Esophagus muscularis mucosa (tissue), 3 donors: ENCODE measurements at regions not wholly inside any gene's neighbourhood (a gene's known extent, or its start where the extent isn't known, plus 50 kb on each side); places are given as distances from the start of the nearest gene placed in this dataset.

ENCODE experiments used
- CTCF ChIP-seq, 3 experiments: fragments of 200-600 bp in 2 of 3; fragments of 450-650 bp in 1 of 3; sonication (generic) in 2 of 3; IDR thresholded peaks; one replicate each; pipeline ENCODE4 v1.5.1; 2017 to 2019; ENCODE audit warnings: antibody characterized with exemption in 3 of 3, mild to moderate bottlenecking in 2 of 3, moderate library complexity in 1 of 3
- POLR2AphosphoS5 ChIP-seq, 2 donors: sonication (generic); formaldehyde crosslinking; IDR thresholded peaks; one replicate each; pipeline ENCODE4 v1.6.1; 2017; ENCODE audit warnings: antibody characterized with exemption in 2 of 2

- no peak for TF ChIP-seq POLR2AphosphoS5 (IDR thresholded peaks at IDR 0.05)
- TF ChIP-seq CTCF (IDR thresholded peaks at IDR 0.05), result no peak
Observed at GRCh38 chr9:103082494-103082893, 87.4 kb downstream of the CYLC2 start.
